PC-9 (cell line): ENCODE measurements at regions not wholly inside any gene's neighbourhood (a gene's known extent, or its start where the extent isn't known, plus 50 kb on each side); places are given as distances from the start of the nearest gene placed in this dataset.
A peak's percentile ranks its signal among the peaks of the same experiment; 100 is the strongest.
"Not testable (repeated sequence)": the region's sequence is repeated elsewhere in the genome, so short reads cannot be mapped to it uniquely, and the experiment has no call there.

ENCODE experiments used
- BruUV-seq: library from RNA; stranded (reverse); fragments of 400-500 nt; replicated peaks from 2 replicates; lab custom pipeline; 2021; lab: Mats Ljungman, UMichigan
- CTCF ChIA-PET: fragments of 300-600 bp; sonication (Branson Sonifier 250); formaldehyde crosslinking; loops from one replicate; lab custom pipeline; 2022; ENCODE audit warnings: antibody characterized with exemption; lab: Charles Lee
- POLR2A ChIA-PET: fragments of 300-600 bp; sonication (Branson Sonifier 250); formaldehyde crosslinking; loops from one replicate; lab custom pipeline; 2022; ENCODE audit warnings: antibody characterized with exemption; ENCODE audit not compliant: unreplicated experiment; lab: Charles Lee
- DNase-seq, 2 experiments: peaks; one replicate each; pipeline versions ENCODE4 v3.0.0 to v3.0.0-alpha.2; 2015 to 2022; ENCODE audit warnings: mixed read lengths in 1 of 2
- H2AFZ ChIP-seq: fragments of 200-600 bp; sonication (generic); 2 replicates; pipeline ENCODE4 v1.8.1; 2017; ENCODE audit warnings: antibody characterized with exemption
- H3F3A ChIP-seq: fragments of 200-600 bp; sonication (generic); 2 replicates; pipeline ENCODE4 v1.8.1; 2017; ENCODE audit warnings: antibody characterized with exemption, mild to moderate bottlenecking, low read depth; ENCODE audit not compliant: insufficient read depth
- H3K27ac ChIP-seq: fragments of 200-600 bp; sonication (generic); 2 replicates; pipeline ENCODE4 v1.6.1; 2016; ENCODE audit warnings: mixed run types
- H3K27me3 ChIP-seq: fragments of 200-600 bp; sonication (generic); 2 replicates; pipeline ENCODE4 v1.6.1; 2016; ENCODE audit warnings: low read depth, mixed run types; ENCODE audit not compliant: insufficient read depth
- H3K36me3 ChIP-seq: fragments of 200-600 bp; sonication (generic); 2 replicates; pipeline ENCODE4 v1.6.1; 2016; ENCODE audit warnings: low read depth, mixed run types
- H3K4me1 ChIP-seq: fragments of 200-600 bp; sonication (generic); replicated peaks from 2 replicates; pipeline ENCODE4 v1.6.1; 2016; ENCODE audit warnings: mixed run types; ENCODE audit not compliant: insufficient read depth
- H3K4me2 ChIP-seq: fragments of 200-600 bp; sonication (generic); 2 replicates; pipeline ENCODE4 v1.6.1; 2017; ENCODE audit warnings: mixed run types
- H3K4me3 ChIP-seq: fragments of 200-600 bp; sonication (generic); 2 replicates; pipeline ENCODE4 v1.6.1; 2016; ENCODE audit warnings: mixed run types
- H3K79me2 ChIP-seq: fragments of 200-600 bp; sonication (generic); 2 replicates; pipeline ENCODE4 v1.6.1; 2017; ENCODE audit warnings: low read depth, mixed run types
- H3K9me2 ChIP-seq: fragments of 200-600 bp; sonication (generic); 2 replicates; pipeline ENCODE4 v1.8.1; 2017; ENCODE audit warnings: mild to moderate bottlenecking; ENCODE audit not compliant: insufficient read depth
- H3K9me3 ChIP-seq: fragments of 200-600 bp; sonication (generic); 2 replicates; pipeline ENCODE4 v1.8.1; 2016; ENCODE audit warnings: low read depth; ENCODE audit not compliant: insufficient read depth
- H4K20me1 ChIP-seq: fragments of 200-600 bp; sonication (generic); 2 replicates; pipeline ENCODE4 v1.8.1; 2017; ENCODE audit not compliant: insufficient read depth
- intact Hi-C: fragments of 100-400 bp; cut with micrococcal nuclease; formaldehyde crosslinking; loops from one replicate; pipeline ENCODE4 v1.10.0; 2022; ENCODE audit not compliant: unreplicated experiment

GRCh38 chr7:75235092-75235826, 142.9 kb downstream of the GTF2IRD2B start:
- H3K9me2 ChIP-seq, H3K4me2 ChIP-seq, POLR2A ChIA-PET, BruUV-seq, H3K9me3 ChIP-seq, DNase-seq, H4K20me1 ChIP-seq, H2AFZ ChIP-seq, H3K79me2 ChIP-seq, H3K27me3 ChIP-seq, H3K36me3 ChIP-seq, intact Hi-C loops, H3K4me1 ChIP-seq, H3F3A ChIP-seq, CTCF ChIA-PET, H3K4me3 ChIP-seq, H3K27ac ChIP-seq: not testable (repeated sequence)

DNA sequence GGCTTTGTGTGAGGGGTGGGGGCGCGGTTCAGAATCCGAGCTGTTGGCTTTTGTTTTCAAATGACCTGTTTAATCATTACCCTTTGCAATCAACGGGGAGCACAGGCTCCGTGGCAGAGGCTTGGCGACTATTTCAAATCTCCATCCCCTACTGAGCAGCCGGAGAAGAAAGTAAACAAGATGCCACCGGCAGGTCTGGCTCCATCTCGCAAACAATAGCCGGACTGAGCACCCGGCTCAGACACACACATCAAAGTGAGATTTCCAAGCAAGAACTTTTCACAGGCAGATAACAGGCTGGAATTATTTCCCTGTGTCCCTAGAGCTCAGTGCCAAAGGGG, 143.4 kb downstream of the GTF2IRD2B start:
- H3K79me2 ChIP-seq, H3K36me3 ChIP-seq, H3K9me3 ChIP-seq, H3K4me2 ChIP-seq, H3K27me3 ChIP-seq, H4K20me1 ChIP-seq, H3K4me3 ChIP-seq, intact Hi-C loops, H3K9me2 ChIP-seq, H2AFZ ChIP-seq, POLR2A ChIA-PET, CTCF ChIA-PET, H3K27ac ChIP-seq, H3F3A ChIP-seq, H3K4me1 ChIP-seq, DNase-seq: not testable (repeated sequence)
- BruUV-seq = TSS peak; percentile 88

GRCh38 chr7:75237255-75238187, 145.1 kb downstream of the GTF2IRD2B start:
- H3K27ac ChIP-seq, H3F3A ChIP-seq, H3K9me2 ChIP-seq, POLR2A ChIA-PET, H4K20me1 ChIP-seq, H3K4me3 ChIP-seq, DNase-seq, BruUV-seq, H3K9me3 ChIP-seq, H2AFZ ChIP-seq, CTCF ChIA-PET, intact Hi-C loops, H3K79me2 ChIP-seq, H3K27me3 ChIP-seq, H3K4me2 ChIP-seq, H3K4me1 ChIP-seq, H3K36me3 ChIP-seq: not testable (repeated sequence)

DNA sequence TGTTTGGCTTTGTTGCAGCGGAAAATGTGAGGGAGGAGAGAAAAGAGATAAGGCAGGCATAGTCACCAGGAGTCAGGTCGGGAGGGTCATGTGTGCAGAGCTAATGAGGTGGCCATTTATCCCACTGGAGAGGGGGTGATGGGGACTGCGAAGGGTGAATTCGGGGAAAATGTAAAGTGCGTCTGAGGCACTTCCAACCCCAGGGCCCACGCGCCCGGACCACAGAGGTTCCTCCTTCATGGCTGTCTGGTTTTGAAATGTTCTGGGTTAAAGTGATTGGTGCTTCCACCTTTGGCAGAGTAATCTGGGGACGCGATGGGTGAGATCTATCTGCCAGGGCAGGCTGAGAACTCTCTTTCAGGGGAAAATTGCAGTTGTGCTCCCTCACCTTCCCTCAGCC, 145.9 kb downstream of the GTF2IRD2B start:
- H3K27me3 ChIP-seq, H3K4me2 ChIP-seq, BruUV-seq, H3K9me3 ChIP-seq, DNase-seq, H3K36me3 ChIP-seq, H3K27ac ChIP-seq, H3K4me3 ChIP-seq, H4K20me1 ChIP-seq, H2AFZ ChIP-seq, intact Hi-C loops, H3K79me2 ChIP-seq, CTCF ChIA-PET, H3F3A ChIP-seq, H3K4me1 ChIP-seq, POLR2A ChIA-PET, H3K9me2 ChIP-seq: not testable (repeated sequence)

DNA sequence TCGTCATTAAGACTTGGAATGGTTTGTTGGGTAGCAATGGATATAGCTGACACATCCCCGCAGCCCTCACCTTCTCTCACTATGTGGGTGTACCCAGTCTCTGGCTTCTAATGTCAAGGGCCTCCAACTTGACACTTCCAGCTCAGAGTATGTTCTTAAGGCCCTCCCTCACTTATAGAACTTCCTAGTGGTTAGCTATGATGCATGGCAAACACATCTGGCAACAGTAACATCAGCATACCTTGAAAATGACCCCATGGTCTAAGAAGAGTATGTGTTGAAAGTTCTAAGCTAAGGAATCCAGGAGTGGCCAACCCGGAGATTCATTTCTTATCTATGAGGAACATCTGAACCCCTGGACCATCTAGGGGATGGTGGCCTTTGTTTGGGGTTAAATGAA, 151.2 kb downstream of the GTF2IRD2B start:
- H3K36me3 ChIP-seq, H3K4me2 ChIP-seq, CTCF ChIA-PET, H2AFZ ChIP-seq, H3K4me3 ChIP-seq, BruUV-seq, H3K9me3 ChIP-seq, intact Hi-C loops, H4K20me1 ChIP-seq, DNase-seq, H3K4me1 ChIP-seq, H3K27ac ChIP-seq, H3F3A ChIP-seq, POLR2A ChIA-PET, H3K9me2 ChIP-seq, H3K27me3 ChIP-seq, H3K79me2 ChIP-seq: not testable (repeated sequence)

- POLR2A ChIA-PET, H3K36me3 ChIP-seq, H3K27ac ChIP-seq, H2AFZ ChIP-seq, H3K9me3 ChIP-seq, H3K79me2 ChIP-seq, DNase-seq, H3K4me2 ChIP-seq, H3K4me1 ChIP-seq, BruUV-seq, CTCF ChIA-PET, H3F3A ChIP-seq, H3K9me2 ChIP-seq, H4K20me1 ChIP-seq, intact Hi-C loops, H3K27me3 ChIP-seq, H3K4me3 ChIP-seq: not testable (repeated sequence)
Observed at GRCh38 chr7:75248216-75248615, 147.2 kb upstream of the TRIM73 start.

DNA sequence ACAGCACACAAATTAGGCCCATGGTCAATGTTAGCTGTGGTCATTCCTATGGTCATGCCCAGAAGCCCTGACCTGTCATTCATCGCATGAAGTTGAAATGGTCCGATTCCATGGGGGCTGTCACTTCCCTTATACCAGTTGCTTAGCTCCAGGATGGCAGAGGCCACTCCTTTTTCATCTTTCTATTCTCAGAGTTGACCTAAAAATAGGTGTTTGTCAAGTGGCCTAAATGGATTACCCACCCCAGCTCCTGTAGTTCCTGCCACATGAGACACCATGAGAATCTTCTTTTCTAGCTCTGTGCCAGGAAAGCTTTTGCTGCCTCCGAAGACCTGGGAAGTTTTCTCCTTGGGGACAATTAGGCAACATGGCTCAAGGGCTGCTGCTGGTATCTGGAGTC, 141.2 kb upstream of the TRIM73 start:
- H2AFZ ChIP-seq, intact Hi-C loops, POLR2A ChIA-PET, BruUV-seq, H3K4me1 ChIP-seq, H3K27me3 ChIP-seq, H3F3A ChIP-seq, H3K9me2 ChIP-seq, H3K4me3 ChIP-seq, H3K9me3 ChIP-seq, H3K36me3 ChIP-seq, CTCF ChIA-PET, H3K27ac ChIP-seq, DNase-seq, H4K20me1 ChIP-seq, H3K4me2 ChIP-seq, H3K79me2 ChIP-seq: not testable (repeated sequence)
